ENCODE measurements at regions not wholly inside any gene's neighbourhood (a gene's known extent, or its start where the extent isn't known, plus 50 kb on each side); places are given as distances from the start of the nearest gene placed in this dataset.

GRCh38 chr4:66837279-66837922 lies 707.9 kb downstream of the CENPC start:
- TF ChIP-seq, protein P1, sequence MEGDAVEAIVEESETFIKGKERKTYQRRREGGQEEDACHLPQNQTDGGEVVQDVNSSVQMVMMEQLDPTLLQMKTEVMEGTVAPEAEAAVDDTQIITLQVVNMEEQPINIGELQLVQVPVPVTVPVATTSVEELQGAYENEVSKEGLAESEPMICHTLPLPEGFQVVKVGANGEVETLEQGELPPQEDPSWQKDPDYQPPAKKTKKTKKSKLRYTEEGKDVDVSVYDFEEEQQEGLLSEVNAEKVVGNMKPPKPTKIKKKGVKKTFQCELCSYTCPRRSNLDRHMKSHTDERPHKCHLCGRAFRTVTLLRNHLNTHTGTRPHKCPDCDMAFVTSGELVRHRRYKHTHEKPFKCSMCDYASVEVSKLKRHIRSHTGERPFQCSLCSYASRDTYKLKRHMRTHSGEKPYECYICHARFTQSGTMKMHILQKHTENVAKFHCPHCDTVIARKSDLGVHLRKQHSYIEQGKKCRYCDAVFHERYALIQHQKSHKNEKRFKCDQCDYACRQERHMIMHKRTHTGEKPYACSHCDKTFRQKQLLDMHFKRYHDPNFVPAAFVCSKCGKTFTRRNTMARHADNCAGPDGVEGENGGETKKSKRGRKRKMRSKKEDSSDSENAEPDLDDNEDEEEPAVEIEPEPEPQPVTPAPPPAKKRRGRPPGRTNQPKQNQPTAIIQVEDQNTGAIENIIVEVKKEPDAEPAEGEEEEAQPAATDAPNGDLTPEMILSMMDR (conservative IDR thresholded peaks at IDR 0.05; ENCODE audit: low read depth, low read length), result no peak
- no peak for TF ChIP-seq EZH2 (IDR thresholded peaks at IDR 0.05; ENCODE audit: borderline replicate concordance, low read depth, low read length, poor library complexity, severe bottlenecking)
